Spleen (tissue), 11 donors: ENCODE measurements at regions not wholly inside any gene's neighbourhood (a gene's known extent, or its start where the extent isn't known, plus 50 kb on each side); places are given as distances from the start of the nearest gene placed in this dataset.

Source experiments
- DNase-seq: peaks from one replicate; pipeline ENCODE4 v3.0.0-alpha.2; 2020
- H3K27ac ChIP-seq, 8 donors: fragments of 200-600 bp; sonication (generic) in 7 of 8; 1 replicate in 4 of 8; 2 replicates in 4 of 8; pipeline versions ENCODE4 v1.5.0 to v1.8.0; 2016 to 2021; ENCODE audit warnings: inconsistent platforms in 4 of 8, mild to moderate bottlenecking in 4 of 8, moderate library complexity in 1 of 8
- H3K27me3 ChIP-seq, 7 donors: fragments of 200-600 bp; sonication (generic) in 6 of 7; replicated peaks in 1 of 7; 1 replicate in 4 of 7; 2 replicates in 3 of 7; pipeline versions ENCODE4 v1.5.0 to v1.8.0; 2016 to 2021; ENCODE audit warnings: inconsistent platforms in 3 of 7, mild to moderate bottlenecking in 1 of 7
- H3K36me3 ChIP-seq, 6 donors: fragments of 200-600 bp; sonication (generic) in 5 of 6; 1 replicate in 4 of 6; 2 replicates in 2 of 6; pipeline versions ENCODE4 v1.5.0 to v1.8.0; 2016 to 2021; ENCODE audit warnings: inconsistent platforms in 2 of 6
- H3K4me1 ChIP-seq, 6 donors: fragments of 200-600 bp; sonication (generic) in 5 of 6; 1 replicate in 3 of 6; 2 replicates in 3 of 6; pipeline versions ENCODE4 v1.5.0 to v1.8.0; 2016 to 2021; ENCODE audit warnings: inconsistent platforms in 3 of 6
- H3K4me3 ChIP-seq, 8 donors: fragments of 200-600 bp; sonication (generic) in 7 of 8; 1 replicate in 4 of 8; 2 replicates in 4 of 8; pipeline versions ENCODE4 v1.5.0 to v1.8.0; 2016 to 2021; ENCODE audit warnings: inconsistent platforms in 4 of 8, mild to moderate bottlenecking in 4 of 8, moderate library complexity in 2 of 8
- H3K9me3 ChIP-seq, 8 donors: fragments of 200-600 bp; sonication (generic) in 7 of 8; 1 replicate in 4 of 8; 2 replicates in 4 of 8; pipeline versions ENCODE4 v1.5.0 to v1.8.0; 2016 to 2021; ENCODE audit warnings: inconsistent platforms in 4 of 8
- POLR2A ChIP-seq, 3 donors: fragments of 450-650 bp; IDR thresholded peaks; one replicate each; pipeline ENCODE4 v1.5.1; 2017; ENCODE audit warnings: antibody characterized with exemption in 3 of 3, mild to moderate bottlenecking in 1 of 3
- POLR2AphosphoS5 ChIP-seq, 3 donors: sonication (generic); formaldehyde crosslinking; IDR thresholded peaks; one replicate each; pipeline ENCODE4 v1.5.1; 2017; ENCODE audit warnings: antibody characterized with exemption in 3 of 3
- WGBS, 5 donors: extraction: QIAGEN DNeasy Blood & Tissue Kit in 3 of 5; methylation state at CpG; one replicate each; pipeline versions ENCODE4 v1.1.5 to v1.1.7; 2013 to 2018; 5-methylcytosine and 5-hydroxymethylcytosine counted together
- intact Hi-C: fragments of 100-400 bp; cut with DNase I; formaldehyde crosslinking; loops from one replicate; pipeline ENCODE4 v1.15.0; 2023; ENCODE audit warnings: low total_unique reads
- TF ChIP-seq, protein P1 (sequence below), 11 experiments: fragments of 200-600 bp in 7 of 11; fragments of 450-650 bp in 4 of 11; sonication (generic) in 4 of 11; IDR thresholded peaks in 8 of 11; conservative IDR thresholded peaks in 3 of 11; 1 replicate in 7 of 11; 2 replicates in 4 of 11; pipeline versions ENCODE4 v1.4.0 to v1.8.0; 2016 to 2021; ENCODE audit warnings: antibody characterized with exemption in 11 of 11, inconsistent platforms in 4 of 11, mild to moderate bottlenecking in 1 of 11
- donor health status: healthy with polysubstance abuse.
- donor health status: DM: no; HTN: no; CAD: no; lungs with moderate emphysema.
- donor health status: DM: no; HTN: no; CAD: no.
- donor health status: Bipolar disorder and iron deficiency.
- donor health status: healthy.
- donor health status: DM: no; HTN: no; CAD: no.
- donor health status: DM: yes; HTN: yes; CAD: no.

DNA sequence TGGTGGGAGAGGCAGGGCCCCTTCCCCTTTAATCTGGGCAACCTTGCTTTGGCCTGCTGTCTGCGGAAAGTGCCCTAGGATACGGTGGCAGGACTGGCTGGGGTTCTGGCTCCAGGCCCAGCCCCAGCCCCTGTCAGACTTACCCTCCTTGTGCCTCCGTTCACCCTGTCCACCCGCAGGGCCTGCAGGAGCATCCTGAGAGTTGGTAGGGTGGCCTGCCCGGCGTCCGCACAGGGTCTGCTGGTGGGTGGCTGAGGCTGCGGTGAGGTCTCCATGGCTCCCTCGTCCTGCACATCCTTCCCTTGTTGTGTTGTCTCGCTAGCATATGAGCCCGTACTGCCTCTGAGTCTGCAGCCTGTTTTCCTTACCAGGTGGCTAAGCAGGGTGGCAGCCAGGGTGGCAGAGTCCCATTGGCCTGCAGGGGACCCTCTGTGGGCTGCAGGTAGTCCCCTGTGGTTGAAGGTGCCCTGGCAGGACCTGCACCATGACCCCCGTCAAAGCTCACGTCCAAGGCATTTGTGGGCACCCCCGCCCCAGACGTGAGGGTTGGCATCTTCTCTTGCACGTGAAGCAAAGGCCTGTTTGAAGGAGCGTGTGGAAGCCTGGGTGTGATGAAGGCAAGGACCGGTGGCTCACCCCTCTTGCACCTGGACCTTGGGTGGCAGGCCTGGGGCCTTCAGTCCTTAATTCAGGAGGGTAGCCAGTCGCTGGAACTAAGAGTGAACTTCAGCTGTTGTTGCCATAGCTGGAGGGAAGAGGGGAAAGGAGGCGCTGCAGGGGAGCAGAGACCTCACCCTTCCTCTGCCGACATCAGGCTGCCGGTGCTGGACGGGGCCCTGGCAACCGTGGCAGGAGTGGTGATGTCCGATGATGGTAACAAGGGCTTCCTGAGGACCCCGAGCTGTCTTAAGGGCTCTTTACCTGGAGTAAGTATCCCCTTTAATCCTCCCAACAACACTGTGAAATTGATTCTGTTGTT is 293.7 kb downstream of the SEC14L1 start:
- WGBS, 5 donors, result 62 to 74% (median 72%) methylated on average over 22 to 26 of the region's 26 CpGs
- no peaks in the 10 kb centered on the region for H3K27me3 ChIP-seq
- peaks cover 89 to 100% (median 100%) of the 10 kb centered on the region in 6 donors for H3K4me1 ChIP-seq
- intact Hi-C loops, result no loop called here
- TF ChIP-seq, protein P1, sequence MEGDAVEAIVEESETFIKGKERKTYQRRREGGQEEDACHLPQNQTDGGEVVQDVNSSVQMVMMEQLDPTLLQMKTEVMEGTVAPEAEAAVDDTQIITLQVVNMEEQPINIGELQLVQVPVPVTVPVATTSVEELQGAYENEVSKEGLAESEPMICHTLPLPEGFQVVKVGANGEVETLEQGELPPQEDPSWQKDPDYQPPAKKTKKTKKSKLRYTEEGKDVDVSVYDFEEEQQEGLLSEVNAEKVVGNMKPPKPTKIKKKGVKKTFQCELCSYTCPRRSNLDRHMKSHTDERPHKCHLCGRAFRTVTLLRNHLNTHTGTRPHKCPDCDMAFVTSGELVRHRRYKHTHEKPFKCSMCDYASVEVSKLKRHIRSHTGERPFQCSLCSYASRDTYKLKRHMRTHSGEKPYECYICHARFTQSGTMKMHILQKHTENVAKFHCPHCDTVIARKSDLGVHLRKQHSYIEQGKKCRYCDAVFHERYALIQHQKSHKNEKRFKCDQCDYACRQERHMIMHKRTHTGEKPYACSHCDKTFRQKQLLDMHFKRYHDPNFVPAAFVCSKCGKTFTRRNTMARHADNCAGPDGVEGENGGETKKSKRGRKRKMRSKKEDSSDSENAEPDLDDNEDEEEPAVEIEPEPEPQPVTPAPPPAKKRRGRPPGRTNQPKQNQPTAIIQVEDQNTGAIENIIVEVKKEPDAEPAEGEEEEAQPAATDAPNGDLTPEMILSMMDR (IDR thresholded peaks at IDR 0.05 in 8 of 11, conservative IDR thresholded peaks at IDR 0.05 in 3 of 11), result no peak
- TF ChIP-seq POLR2A (IDR thresholded peaks at IDR 0.05) (no peak), POLR2AphosphoS5 (IDR thresholded peaks at IDR 0.05) (no peak)
- H3K4me3 ChIP-seq, result peak overlapping the region in 4 of 8 donors; percentile 1 to 32 (median 18)
- no peaks in the 10 kb centered on the region for H3K9me3 ChIP-seq
- H3K36me3 ChIP-seq, result peaks cover 0 to 11% (median 0%) of the 10 kb centered on the region in 6 donors
- no peak for DNase-seq
- H3K27ac ChIP-seq, result peak overlapping the region; percentile 26 to 97 (median 78)

DNA sequence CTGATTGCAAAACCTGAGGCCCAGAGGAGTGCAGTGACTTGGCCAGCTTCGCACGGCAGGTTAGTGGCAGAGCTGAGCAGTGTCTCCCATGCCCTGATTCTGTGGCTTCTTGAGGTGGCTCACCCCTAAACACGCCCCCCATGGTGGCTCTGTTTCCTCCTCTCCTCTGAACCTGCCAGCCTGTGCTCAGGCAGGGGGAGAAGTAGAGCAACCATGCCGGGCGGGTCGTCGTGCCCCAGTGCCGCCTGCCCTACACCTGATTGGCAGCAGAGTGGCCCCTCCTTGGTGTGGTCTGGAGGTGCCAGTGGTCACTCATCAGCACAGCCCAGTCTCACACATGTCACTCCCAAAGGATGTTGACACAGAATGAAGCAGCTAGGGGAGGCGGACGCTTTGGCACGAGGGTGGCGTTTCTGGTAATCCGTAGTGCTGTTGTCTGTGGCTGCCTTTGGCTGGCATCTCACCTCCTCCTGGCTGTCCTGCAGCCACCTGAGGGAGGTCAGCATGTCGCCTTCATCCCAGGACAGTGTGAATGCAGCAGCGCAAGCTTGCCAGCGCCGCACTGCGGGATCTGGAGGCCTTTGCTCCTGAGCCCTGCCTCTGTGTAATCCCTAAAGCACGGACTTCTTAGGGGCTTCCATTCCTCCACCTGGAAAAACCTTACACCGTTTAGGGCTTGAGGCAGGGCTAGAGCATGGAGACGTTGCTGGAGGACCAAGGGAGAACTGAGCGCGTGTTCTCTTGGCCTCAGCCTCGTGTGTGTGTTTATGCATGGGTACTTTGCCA is 294.7 kb downstream of the SEC14L1 start:
- 59 to 80% (median 67%) methylated on average over 13 to 24 of the region's 24 CpGs for WGBS, 5 donors
- TF ChIP-seq, protein P1 (IDR thresholded peaks at IDR 0.05 in 8 of 11, conservative IDR thresholded peaks at IDR 0.05 in 3 of 11), result no peak
- TF ChIP-seq POLR2A (IDR thresholded peaks at IDR 0.05) (no peak), POLR2AphosphoS5 (IDR thresholded peaks at IDR 0.05) (peak in 2 of 3 donors; percentile 3 to 42)
- Histone ChIP-seq H3K27me3 (no peaks in the 10 kb centered on the region), H3K27ac (peak overlapping the region; percentile 13 to 97 (median 72)), H3K4me3 (peak overlapping the region in 2 of 8 donors; percentile 26 to 42), H3K4me1 (peaks cover 89 to 100% (median 100%) of the 10 kb centered on the region in 6 donors), H3K36me3 (peaks cover 0 to 11% (median 0%) of the 10 kb centered on the region in 6 donors), H3K9me3 (no peaks in the 10 kb centered on the region)
- no peak for DNase-seq
- intact Hi-C loops, result no loop called here

DNA sequence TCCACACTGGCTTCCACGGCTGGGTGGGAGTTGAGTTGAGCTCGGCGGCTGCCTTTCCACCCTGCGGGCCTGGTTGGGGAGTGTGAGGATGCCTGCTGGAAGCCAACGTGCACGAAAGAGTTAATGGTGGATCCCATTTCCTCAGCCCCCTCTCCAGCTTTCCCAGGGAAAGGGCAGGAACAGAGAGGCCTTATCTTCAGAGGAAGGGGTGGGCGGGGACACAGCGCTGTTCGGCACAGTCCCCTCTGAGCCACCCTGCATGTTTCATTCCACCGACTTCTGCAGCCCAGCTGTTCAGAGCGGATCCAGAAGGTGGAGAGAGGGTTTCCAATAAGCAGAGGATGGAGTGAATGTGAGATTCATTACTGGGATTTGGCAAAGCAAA is 295.3 kb downstream of the SEC14L1 start:
- no peaks in the 10 kb centered on the region for H3K9me3 ChIP-seq
- H3K27ac ChIP-seq, result peak overlapping the region; percentile 58 to 97 (median 92)
- H3K27me3 ChIP-seq, result no peaks in the 10 kb centered on the region
- intact Hi-C loops, result no loop called here
- WGBS, 5 donors, result 38 to 59% (median 52%) methylated on average over 9 to 11 of the region's 11 CpGs
- DNase-seq, result no peak
- peaks cover 89 to 100% (median 100%) of the 10 kb centered on the region in 6 donors for H3K4me1 ChIP-seq
- TF ChIP-seq POLR2A (IDR thresholded peaks at IDR 0.05) (no peak), POLR2AphosphoS5 (IDR thresholded peaks at IDR 0.05) (peak in 2 of 3 donors; percentile 25 to 54)
- TF ChIP-seq, protein P1 (IDR thresholded peaks at IDR 0.05 in 8 of 11, conservative IDR thresholded peaks at IDR 0.05 in 3 of 11), result no peak
- H3K4me3 ChIP-seq, result peak overlapping the region in 3 of 8 donors; percentile 1 to 42 (median 14)
- H3K36me3 ChIP-seq, result peaks cover 0 to 11% (median 0%) of the 10 kb centered on the region in 6 donors
